ENCODE measurements at regions not wholly inside any gene's neighbourhood (a gene's known extent, or its start where the extent isn't known, plus 50 kb on each side); places are given as distances from the start of the nearest gene placed in this dataset.
"Not testable (repeated sequence)": the region's sequence is repeated elsewhere in the genome, so short reads cannot be mapped to it uniquely, and the experiment has no call there.

- FAIRE-seq: peak; percentile 82
- H3K4me1 ChIP-seq: peaks cover 66% of the 10 kb centered on the region
- no peak for DNase-seq (ENCODE audit: low read depth in 1 of 2, low spot score in 1 of 2)
- CTCF ChIA-PET: no interaction called here
- no peak overlapping the region for H3K4me3 ChIP-seq
- no peak for ATAC-seq
- no peak overlapping the region for H3K27ac ChIP-seq
- POLR2A ChIA-PET: interaction anchor here (1.9 kb wide), 1 partner anchor 92 kb away, joined by 9 read pairs; the partner anchor contains the start of gene ZFAND5
- H3K9me3 ChIP-seq: no peaks in the 10 kb centered on the region
- no peak for TF ChIP-seq FOXS1 (CRISPR knock-in tag; IDR thresholded peaks at IDR 0.05)
- TF ChIP-seq JUN (IDR thresholded peaks at IDR 0.05): no peak
- no peak for TF ChIP-seq JUNB (IDR thresholded peaks at IDR 0.05)
- no peak for TF ChIP-seq RCOR1 (IDR thresholded peaks at IDR 0.05; ENCODE audit: low read depth, low read length)
- no peak for TF ChIP-seq TP53 (CRISPR knock-in tag; IDR thresholded peaks at IDR 0.05)
- TF ChIP-seq MAX (IDR thresholded peaks at IDR 0.05): no peak
- no peak for TF ChIP-seq KDM1A (IDR thresholded peaks at IDR 0.05; ENCODE audit: low read depth)
- TF ChIP-seq NFE2L2 (conservative IDR thresholded peaks at IDR 0.05; ENCODE audit: low read length): no peak
- no peak for TF ChIP-seq RFX5 (IDR thresholded peaks at IDR 0.05)
- no peak for TF ChIP-seq CBX2 (IDR thresholded peaks at IDR 0.05; ENCODE audit: borderline replicate concordance, low read depth)
- TF ChIP-seq BHLHE40 (IDR thresholded peaks at IDR 0.05; ENCODE audit: low read depth, low read length): no peak
- no peak for TF ChIP-seq FOSB (CRISPR knock-in tag; IDR thresholded peaks at IDR 0.05)
- TF ChIP-seq EP300 (IDR thresholded peaks at IDR 0.05): no peak
- TF ChIP-seq EHMT2 (IDR thresholded peaks at IDR 0.05; ENCODE audit: low read depth): no peak
- TF ChIP-seq MAFK (IDR thresholded peaks at IDR 0.05; ENCODE audit: partially characterized antibody): no peak
- no peak for TF ChIP-seq CHD2 (IDR thresholded peaks at IDR 0.05; ENCODE audit: low read length, partially characterized antibody)
- TF ChIP-seq EHF (CRISPR knock-in tag; IDR thresholded peaks at IDR 0.05): no peak
- TF ChIP-seq RNF2 (IDR thresholded peaks at IDR 0.05; ENCODE audit: borderline replicate concordance, low read depth): no peak
- no peak overlapping the region for H3K4me2 ChIP-seq
- WGBS (ENCODE audit: missing lambda C conversion rate): 85% methylated on average over 2 of the region's 2 CpGs
These were observed 64.0 kb upstream of the TMC1 start for GRCh38 chr9:72457366-72457765.

- 0 out of 4 replicates have a peak, but pooled peaks of 1 of the 2 experiments have one; percentile 41 for TF ChIP-seq CEBPB (IDR thresholded peaks at IDR 0.05)
- TF ChIP-seq NR3C1 (IDR thresholded peaks at IDR 0.05): no peak
- TF ChIP-seq ZNF302 (CRISPR knock-in tag; IDR thresholded peaks at IDR 0.05): no peak
- CTCF ChIA-PET: interaction anchor here (1.2 kb wide), 1 partner anchor 132 kb away, joined by 3 read pairs; no protein-coding TSS in a partner anchor
- FAIRE-seq (peak; percentile 61), ATAC-seq (peak; percentile 54 to 80; a peak in 3 of 6 replicates), DNase-seq (ENCODE audit: low read depth in 1 of 2, low spot score in 1 of 2) (peak in 1 of 2 experiments; percentile 53)
- POLR2A ChIA-PET: no interaction called here
- H3K27ac ChIP-seq: peak overlapping the region; percentile 50 to 73
- H3K4me3 ChIP-seq: no peak overlapping the region
- no peaks in the 10 kb centered on the region for H3K9me3 ChIP-seq
- H3K4me2 ChIP-seq: peak overlapping the region; percentile 53
- peaks cover 43% of the 10 kb centered on the region for H3K4me1 ChIP-seq
- 37% methylated on average over 2 of the region's 2 CpGs for WGBS (ENCODE audit: missing lambda C conversion rate)
These were observed 66.4 kb upstream of the TMC1 start for GRCh38 chr9:72454871-72455491.

GRCh38 chr9:72453797-72454196, 67.6 kb upstream of the TMC1 start:
- Histone ChIP-seq H3K4me1 (peaks cover 32% of the 10 kb centered on the region), H3K4me3 (no peak overlapping the region), H3K9me3 (no peaks in the 10 kb centered on the region), H3K27ac (peak overlapping the region; percentile 7 to 50; a peak in 2 of 6 replicates), H3K4me2 (peak overlapping the region; percentile 53; the same call in 1 of the 3 replicates)
- WGBS (ENCODE audit: missing lambda C conversion rate): 84% methylated on average over 3 of the region's 3 CpGs
- FAIRE-seq (no peak), ATAC-seq (no peak), DNase-seq (ENCODE audit: low read depth in 1 of 2, low spot score in 1 of 2) (no peak)
- TF ChIP-seq TP53 (CRISPR knock-in tag; IDR thresholded peaks at IDR 0.05) (no peak), JUNB (IDR thresholded peaks at IDR 0.05) (no peak), CBX8 (IDR thresholded peaks at IDR 0.05) (no peak), PHF8 (IDR thresholded peaks at IDR 0.05; ENCODE audit: borderline replicate concordance, low read depth) (no peak)
- POLR2A ChIA-PET: no interaction called here
- CTCF ChIA-PET: interaction anchor here (0.6 to 1.4 kb wide), 3 partner anchors 99 to 139 kb away, joined by 3 read pairs; no protein-coding TSS in a partner anchor

GRCh38 chr9:72446241-72446640, 75.2 kb upstream of the TMC1 start:
- not testable (repeated sequence) for H3K4me2 ChIP-seq; H3K9me3 ChIP-seq; DNase-seq (ENCODE audit: low read depth in 1 of 2, low spot score in 1 of 2); H3K4me3 ChIP-seq; FAIRE-seq; ATAC-seq
- ChIA-PET CTCF (interaction anchor here (1.7 kb wide), 1 partner anchor 13 kb away, joined by 6 read pairs; no protein-coding TSS in a partner anchor), POLR2A (interaction anchor here (0.7 to 2.5 kb wide), 3 partner anchors 81 to 141 kb away, joined by 3 to 14 read pairs (median 3); partner anchors contain the start of gene ZFAND5)
- H3K4me1 ChIP-seq: peaks cover 38% of the 10 kb centered on the region
- peak overlapping the region in 1 of 2 experiments; percentile 46; a peak in 1 of 6 replicates for H3K27ac ChIP-seq
- WGBS (ENCODE audit: missing lambda C conversion rate): 95% methylated on average over 5 of the region's 5 CpGs
